ENCODE measurements at regions not wholly inside any gene's neighbourhood (a gene's known extent, or its start where the extent isn't known, plus 50 kb on each side); places are given as distances from the start of the nearest gene placed in this dataset.
"Not testable (repeated sequence)": the region's sequence is repeated elsewhere in the genome, so short reads cannot be mapped to it uniquely, and the experiment has no call there.

DNA sequence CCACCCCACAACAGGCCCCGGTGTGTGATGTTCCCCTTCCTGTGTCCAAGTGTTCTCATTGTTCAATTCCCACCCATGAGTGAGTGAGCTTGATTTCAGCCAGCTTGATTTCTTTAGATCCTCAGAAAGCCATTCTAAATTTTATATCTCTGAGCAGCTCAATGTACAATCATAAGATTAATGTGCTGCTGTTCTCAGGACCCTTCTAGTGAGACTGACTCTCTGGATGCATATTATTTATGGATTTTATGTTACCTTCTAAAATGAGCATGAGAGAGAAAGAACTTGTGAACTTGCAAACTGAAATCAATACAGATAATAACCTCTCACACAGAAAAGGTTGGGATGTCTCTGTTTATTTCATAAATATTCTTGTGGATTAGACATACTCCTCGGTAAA lies 1133.5 kb upstream of the TMPRSS15 start:
- no peak for DNase-seq

DNA sequence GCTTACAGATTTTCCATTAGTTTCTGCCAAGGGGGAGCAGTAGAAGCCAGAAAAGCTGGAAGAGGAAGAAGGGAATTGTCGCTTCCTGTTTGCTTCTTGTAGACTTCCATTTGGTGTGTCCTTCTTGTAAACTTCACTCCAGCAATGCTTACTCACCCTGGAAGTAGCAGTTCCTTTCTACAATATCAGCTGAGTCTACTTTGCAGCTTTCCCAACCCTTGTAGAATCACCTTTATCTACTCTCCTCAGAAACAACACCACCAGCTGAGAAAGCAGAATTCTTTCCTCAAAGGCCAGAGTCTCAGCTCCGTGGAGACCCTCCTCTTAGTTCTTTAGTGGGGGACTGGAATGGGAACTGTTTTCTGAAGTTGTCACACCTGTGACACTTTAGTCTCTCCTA lies 1136.7 kb upstream of the TMPRSS15 start:
- DNase-seq = no peak

DNA sequence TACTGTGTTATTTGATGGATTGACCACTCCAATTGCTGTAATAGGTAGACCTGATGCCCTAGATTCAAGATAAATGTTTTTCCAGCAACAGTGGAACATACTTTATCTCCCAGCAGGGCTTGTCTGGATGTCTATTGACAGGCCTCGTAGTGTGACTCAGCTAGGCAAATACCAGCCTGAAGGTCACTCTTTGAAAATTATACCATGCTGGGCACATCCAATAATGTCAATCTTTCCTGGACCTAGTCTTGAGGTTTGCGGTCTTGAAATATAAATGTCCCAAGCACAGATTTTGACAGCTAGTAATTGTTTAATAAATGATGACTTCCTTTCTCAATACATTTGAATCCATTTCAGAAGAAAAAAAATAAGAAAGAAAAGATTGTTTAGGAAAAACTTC lies 1138.0 kb upstream of the TMPRSS15 start:
- DNase-seq = no peak

DNA sequence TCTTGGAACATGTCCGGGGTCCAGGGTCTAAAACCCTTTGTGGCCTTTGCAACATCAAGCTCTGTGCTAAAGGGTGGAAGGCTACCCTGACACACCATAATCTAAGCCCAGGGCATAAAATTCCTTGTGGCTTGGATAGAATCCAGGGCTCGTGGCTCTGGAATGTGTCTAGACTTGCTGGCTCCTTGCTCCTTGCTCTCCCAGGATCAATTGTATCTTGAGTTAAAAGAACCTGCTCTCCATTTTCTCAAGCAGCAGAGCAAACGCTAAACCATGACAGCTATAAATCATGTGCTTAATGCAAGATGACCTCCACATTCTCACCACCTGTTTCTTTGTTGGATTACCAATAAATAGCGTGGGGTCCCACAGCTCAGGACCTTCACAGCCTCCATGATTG lies 1140.9 kb upstream of the TMPRSS15 start:
- not testable (repeated sequence) for DNase-seq

DNA sequence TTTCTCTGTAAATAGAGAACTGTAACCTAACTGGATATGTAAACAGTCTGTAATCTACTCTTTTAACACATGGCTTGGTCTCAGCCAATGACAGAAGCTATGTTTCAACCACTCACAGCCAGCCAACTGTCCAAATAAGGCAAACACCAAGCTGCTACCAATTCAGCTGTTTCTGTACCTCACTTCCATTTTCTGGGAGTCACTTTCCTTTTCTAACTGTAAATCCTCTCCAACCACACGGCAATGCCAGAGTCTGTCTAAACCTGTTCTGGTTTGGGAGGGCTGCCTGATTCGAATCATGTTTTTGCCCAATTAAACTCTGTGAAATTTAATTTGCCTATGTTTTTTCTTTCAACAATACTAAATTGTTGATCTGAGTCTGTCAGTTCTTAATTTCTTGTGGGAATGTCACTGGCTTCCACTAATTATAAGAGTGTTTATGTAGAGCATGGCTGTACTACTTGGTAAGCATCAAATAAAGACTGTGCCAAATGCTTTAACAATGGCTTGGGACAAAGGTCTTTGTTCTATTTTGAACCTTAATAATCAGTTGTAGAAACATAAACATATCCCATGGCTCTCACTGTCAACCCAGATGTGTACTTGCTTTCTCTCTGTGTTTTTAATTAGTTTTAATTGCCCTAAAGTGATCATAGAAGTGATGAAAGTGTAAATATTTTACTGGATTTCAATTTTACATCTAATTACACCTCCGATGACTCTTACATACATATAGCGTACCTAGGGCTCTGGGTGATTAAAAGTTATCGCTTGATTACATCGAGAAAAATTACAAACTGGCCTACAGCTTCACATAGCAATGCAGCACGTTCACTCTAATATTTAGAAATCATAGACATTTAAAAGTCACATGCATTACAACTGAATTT lies 1144.6 kb upstream of the TMPRSS15 start:
- DNase-seq = no peak

DNA sequence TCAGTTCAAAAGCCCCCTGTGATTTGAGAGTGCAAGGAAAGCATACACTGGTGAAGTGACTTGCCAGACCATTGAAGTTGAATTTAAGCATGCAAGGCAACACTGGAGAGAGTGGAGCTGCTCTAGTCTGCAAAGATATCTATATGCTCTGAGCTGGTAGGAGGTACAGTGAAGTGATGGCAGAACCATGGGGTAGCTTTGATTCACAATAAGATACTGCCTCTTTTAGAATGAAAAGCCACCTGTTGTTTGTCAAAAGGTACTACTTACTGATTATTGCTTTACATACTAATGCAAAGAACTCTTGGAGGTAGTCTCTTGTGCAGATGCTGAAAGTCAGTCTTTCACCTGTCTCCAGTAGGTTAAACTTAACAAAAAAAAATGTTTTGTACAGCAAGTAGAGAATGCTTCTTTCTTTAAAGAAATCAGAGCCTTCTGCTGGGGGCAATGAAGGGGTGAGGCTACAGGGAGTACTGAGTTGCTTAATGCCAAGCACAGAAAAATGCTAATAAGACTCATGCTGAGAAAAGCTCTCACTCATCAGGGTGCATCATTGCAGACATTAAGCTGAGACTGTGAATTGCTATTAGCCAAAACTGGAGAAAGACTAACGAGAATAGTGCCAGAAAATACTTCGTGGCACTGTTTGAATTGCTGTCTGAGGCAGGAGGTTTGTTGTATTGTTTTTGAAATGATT lies 1150.5 kb upstream of the TMPRSS15 start:
- DNase-seq = no peak

DNA sequence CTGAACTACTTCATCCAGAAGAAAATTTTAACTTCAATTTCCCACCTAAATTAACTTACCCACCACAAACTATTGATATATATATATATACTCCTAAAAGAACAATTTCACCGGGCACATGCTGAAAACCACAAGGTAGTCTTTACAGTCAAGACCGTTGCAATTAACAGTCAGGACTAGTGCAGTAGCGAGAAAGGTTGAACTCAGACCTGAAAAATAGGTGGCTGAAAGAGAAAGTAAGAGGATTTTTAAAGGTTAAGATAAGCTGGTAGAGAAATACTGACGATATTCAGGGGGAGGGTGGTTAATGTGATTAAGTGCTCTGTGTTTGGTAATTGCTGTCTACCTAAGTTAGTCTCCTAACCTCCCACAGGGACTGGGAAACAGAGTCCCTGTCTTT lies 1153.5 kb upstream of the TMPRSS15 start:
- DNase-seq = no peak

DNA sequence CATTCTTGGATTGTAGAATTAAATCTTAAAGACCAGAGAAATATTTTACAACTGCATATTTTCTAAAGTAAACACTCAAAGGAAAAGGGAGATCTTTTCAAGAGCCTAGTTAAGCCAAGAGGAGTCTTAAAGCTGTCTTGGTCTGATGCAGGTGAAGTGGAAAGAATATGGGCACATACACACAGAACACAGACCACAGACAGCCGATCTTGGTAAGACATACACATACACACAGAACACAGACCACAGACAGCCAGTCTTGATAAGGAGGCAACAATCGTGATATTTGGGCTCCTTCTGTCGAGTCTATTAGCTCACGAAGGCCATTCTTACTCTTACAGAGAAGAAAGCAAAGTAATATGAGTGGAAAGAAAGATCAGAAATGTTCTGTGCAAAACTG lies 1153.9 kb upstream of the TMPRSS15 start:
- no peak for DNase-seq

DNA sequence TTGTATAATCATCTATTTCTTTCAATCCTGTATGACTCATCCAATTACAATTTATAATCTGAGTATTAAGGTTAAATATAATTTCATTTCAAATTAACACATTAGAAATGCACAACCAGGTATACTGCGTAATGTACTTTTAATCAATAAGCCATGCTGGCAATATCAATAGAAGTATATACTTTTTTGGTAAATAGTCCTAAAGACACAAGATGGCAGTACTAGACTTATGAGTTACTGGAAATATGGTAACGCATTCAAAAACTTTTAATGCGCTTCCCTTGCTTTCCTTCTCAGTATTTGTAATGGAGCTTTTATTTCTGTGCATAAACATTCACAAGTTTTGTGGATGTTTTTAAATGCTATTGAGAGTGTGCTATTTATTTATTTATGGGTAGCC lies 1162.0 kb upstream of the TMPRSS15 start:
- DNase-seq = no peak

DNA sequence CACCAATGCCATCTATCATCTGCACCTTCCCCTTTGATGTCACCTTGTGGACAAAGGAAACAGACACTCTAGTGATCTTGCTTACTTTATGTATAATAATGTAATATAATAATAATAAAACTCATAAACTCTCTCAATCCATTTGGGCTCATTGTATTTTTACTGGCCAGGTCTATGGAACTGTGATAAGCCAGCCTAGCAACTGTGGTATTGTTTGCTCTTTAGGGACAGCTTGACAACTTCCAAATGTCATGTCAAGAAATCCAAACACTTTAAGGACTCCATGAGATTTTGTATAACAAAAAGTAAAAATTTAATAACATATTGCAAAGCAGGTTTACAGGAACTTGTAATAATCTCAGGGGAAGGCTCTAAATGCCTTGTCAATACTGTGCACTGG lies 1163.4 kb upstream of the TMPRSS15 start:
- DNase-seq = no peak

DNA sequence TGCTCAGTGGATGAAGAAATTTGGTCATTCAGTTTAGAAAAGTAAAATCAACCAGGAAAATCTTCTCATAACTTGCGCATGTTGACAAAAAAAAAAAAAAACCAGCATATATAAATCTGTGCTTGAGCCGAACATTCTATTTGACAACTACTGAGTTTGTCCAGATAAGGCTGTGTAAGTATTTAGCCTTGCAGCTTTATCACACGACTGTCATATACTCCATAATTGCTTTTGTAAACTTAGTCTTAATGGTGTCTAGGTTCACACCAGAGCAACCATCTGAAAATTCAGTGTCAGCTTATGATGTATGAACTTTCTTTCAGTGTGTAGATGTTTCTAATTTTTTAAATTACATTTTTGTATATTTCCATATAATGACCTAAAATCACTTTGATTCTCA lies 1173.8 kb upstream of the TMPRSS15 start:
- no peak for DNase-seq

DNA sequence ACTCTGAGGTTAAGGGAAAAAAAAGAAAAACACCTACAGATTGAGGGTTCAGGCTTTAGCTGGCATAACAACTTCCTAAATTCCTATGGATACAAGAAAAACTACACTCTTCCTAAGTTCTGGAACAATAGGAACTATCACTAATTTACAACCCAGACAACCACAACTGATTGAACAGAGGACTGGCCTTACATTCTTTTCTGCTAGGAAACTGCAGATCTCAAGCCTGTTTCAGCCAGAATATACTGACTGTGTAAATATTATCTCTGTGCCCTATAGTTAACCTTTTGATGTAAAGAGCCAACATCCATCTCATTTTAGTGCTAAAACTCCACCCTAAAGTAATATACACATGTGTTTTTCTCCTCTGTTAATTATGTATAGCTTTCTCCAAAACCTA lies 1186.5 kb upstream of the TMPRSS15 start:
- DNase-seq = no peak

DNA sequence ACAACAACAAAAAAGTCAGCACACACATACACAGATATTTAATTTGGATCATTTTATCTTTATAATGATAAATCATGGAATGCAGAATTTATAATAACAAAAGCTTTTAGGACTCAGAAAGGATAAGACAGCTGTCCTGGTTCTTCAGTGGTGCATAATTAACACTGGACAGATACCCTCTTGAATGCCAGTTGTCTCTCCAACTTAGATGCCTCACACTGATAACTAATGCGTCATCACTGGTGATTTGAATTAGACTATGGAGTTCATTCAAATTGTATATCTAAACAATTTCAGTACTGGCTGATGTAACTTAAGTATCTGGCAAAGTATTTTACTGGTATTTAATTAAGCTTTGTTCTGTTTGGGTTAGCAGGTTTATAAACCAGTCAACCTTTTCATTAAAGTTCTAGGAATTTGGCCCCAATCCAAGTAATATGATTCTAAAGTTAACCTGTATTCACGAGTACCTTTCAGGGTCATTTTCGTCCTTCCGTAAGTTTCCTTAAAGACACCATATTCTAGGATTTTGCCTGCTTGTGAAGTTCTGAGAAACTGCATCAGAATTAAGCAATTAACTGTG lies 1199.5 kb upstream of the TMPRSS15 start:
- no peak for DNase-seq

DNA sequence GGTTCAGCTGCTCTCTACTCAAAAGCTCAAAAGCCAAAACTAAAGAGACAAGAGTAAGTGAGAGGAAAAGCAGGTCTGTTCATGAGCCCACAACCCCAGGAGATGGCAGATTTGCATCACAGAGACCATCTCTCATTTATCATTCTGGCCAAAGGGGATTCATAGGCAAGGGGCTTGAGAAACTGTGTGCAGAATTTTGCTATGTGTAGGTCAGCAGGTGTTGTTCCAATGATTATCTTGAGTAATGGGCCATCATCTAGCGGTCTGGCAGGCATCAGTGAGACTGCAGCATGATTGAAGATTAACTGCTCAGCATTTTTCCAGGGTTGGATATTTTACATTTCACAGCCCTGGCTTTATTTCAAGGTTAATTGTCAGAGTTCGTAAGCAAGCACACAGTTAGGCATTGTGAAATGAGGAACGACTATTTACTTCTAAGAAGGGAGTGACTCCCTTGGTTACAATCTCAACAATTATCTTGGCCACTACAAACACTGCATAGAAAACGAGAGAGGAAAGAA lies 1204.6 kb upstream of the TMPRSS15 start:
- DNase-seq = no peak

DNA sequence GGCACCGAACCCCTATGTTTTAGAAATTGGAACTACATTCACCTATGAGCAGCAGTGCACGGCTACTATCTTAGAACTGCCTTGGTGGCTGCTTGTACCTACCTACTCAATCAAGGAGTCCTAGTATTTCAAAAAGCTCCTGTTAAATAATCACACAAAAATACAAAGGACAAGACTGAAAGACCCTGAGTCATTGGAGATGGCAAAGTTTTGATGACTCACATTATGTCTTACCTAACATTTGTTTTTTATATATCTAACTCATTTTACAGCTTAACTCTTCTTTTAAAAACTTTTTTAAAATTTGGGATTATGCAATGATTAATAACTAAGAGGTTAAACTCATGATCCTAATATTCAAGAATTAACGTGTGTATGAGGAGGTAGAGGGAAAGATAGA lies 1206.0 kb upstream of the TMPRSS15 start:
- no peak for DNase-seq

DNA sequence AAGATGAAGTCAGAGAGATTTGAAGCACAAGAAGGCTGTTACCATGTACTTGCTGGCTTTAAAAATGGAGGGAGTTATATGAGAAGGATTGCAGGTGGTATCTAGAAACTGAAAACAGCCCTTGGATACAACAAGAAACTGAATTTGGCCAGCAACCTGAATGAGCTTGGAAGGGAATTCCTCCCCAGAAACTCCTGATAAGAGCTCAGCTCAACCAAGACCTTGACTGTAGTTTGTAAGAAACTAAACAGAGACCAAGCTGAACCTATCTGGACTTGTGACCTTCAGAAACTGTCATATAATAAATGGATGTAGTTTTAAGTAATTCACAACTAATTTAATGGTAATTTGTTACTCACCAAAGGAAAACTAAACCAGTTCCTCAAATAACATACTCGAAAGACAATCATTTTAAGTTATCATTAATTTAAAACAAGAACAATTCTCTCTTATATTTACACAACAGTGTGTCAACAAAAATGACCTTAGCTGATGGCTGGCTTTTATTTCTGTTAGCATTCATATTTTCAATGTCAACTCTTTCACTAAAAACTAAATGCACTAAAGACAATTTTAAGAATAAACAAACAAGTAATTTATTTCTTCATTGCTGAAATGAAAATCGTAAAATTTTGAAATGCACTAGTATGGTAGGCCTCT lies 1218.4 kb upstream of the TMPRSS15 start:
- no peak for DNase-seq

DNA sequence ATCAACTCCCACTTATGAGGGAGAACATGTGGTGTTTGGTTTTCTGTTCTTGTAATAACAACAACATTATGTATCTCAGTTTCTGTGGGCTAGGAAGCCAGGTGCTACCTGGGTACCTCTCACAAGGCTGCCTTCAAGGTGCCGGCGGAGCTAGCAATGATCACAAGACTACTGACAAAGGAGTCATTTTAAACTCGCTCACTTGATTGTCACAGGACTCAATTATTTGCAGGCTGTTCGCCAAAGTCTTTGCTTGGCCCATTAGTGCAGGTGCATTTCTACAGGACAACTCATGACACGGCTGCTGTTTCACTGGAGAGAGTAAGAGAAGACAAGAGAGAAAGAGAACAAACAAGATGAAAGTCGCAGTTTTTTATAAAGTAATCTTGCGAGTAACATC lies 1237.4 kb upstream of the TMPRSS15 start:
- no peak for DNase-seq

DNA sequence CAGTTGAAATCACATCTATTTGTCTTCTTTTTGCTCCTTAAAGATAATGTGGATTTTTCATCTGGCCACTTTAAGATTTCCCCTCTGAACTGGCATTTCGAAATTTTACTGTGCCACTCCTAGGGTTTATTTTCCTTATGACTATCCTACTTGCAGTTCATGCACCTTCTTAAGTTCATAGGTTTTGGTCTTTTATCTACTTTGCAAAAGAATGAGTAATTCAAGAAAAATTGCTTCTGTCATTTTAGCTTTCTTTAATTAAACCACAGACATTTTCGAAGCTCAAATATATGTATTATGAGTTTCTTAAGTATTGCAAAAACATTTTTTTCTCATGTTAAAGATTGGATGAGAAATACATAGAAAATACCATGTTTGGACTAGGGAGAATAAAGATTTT lies 1244.8 kb upstream of the TMPRSS15 start:
- DNase-seq = no peak

DNA sequence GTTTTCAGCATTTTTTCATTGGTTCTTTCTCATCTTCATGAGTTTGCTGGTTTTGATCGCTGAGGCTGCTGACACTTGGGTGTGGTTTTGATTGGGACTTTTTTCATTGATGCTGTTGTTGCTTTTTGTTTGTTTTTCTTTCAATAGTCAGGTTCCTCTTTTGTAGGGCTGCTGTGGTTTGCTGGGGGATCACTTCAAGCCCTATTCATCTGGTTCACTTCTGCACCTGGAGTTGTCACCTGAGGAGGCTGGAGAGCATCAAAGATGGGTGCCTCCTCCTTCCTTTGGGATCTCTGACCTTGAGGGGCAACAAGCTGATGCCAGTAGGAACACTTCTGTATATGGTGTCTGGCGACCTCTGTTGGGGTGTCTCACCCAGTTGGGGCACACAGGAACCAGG lies 1279.9 kb upstream of the TMPRSS15 start:
- no peak for DNase-seq

DNA sequence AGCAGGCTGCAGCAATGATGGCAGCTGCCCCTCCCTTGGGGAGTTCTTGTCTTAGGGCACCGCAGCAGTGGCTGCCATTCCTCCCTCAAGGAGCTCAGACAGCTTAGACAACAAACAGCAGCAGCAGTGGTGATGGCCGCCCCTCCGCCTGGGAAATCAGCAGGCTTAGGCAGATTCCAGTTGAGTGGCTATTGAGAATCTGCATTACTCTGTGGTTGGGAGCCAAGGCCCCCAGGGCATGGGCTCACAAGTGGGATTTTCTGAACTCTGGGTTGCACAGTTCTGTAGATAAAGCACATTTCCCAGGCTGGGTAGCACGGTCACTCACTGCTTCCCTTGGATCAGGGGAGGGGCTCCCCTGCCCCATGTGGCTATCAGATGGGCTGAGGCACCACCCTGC lies 1280.7 kb upstream of the TMPRSS15 start:
- no peak for DNase-seq

DNA sequence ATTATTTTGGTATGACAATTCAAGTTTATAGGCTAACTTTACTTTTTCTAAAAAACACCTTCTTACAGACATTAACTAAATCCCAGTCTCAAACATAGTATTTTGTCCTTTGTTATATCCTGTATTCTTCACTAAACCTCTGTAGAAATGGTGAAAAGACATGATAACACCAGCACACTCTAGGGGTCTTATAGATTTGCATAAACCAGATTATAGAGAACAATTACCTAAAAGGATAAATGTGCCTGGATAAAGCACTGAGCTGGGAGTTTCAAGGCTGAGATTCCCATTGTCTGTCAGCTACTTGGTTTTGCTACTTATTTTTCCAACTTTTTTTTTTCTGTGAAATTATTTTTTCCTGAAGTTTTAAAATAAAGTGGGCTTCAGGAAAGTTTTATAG lies 1288.6 kb upstream of the TMPRSS15 start:
- no peak for DNase-seq

DNA sequence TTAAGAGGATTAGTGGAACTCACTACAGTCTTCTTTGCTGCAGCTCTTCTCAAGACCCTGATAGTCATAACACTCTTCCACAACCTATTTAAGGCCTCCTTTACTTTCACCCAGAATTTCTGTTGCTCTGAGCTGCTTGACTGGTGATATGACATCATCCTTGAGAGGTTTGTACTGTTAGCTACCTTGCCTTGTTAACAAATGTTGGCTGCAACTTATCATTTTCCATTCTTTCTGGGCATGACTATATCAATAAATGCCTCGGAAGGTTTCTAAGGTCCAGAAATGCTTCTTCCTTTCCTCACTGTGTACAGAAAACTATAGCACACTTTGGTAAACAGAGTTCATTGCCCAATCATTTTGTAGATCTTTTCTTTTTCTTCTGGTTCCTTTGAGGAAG lies 1292.2 kb upstream of the TMPRSS15 start:
- no peak for DNase-seq

DNA sequence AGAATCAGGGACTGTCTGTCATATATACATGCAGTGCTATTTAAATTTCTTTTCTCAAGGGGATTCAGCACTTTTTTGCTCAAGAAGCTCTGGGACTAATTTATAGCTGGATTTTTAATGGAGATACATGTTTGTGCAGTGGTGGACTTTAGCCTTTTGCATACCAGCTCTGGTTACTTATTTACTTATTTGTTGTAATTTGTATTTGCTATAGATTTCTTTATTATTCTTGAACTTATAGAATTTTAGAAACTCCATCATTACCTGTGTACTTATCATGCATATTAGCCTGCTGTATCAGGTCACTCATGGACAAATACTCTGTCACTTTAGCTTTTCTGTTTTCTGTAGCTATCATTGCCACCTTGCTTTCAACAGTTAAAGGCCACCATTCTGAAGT lies 1296.9 kb upstream of the TMPRSS15 start:
- DNase-seq = no peak

Data from inflammatory macrophage (primary cell).